ENCODE measurements at regions not wholly inside any gene's neighbourhood (a gene's known extent, or its start where the extent isn't known, plus 50 kb on each side); places are given as distances from the start of the nearest gene placed in this dataset.
A peak's percentile ranks its signal among the peaks of the same experiment; 100 is the strongest.

DNA sequence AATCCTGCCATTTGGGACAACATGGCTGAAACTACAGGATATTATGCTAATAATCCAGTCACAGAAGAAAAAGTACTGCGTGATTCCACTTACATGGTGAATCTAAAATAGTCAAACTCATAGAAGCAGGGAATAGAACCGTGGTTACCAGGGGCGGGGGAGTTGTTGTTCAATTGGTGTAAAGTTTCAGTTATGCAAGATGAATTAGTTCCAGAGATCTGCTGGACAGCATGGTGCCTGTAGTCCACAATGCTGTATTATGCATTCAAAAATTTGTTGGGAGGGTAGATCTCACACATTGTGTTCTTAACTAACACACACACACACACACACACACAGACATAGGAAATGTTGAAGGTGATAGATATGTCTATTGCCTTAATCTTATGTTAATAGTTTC is 480.5 kb downstream of the DMRT2 start:
- TF ChIP-seq, protein P1, sequence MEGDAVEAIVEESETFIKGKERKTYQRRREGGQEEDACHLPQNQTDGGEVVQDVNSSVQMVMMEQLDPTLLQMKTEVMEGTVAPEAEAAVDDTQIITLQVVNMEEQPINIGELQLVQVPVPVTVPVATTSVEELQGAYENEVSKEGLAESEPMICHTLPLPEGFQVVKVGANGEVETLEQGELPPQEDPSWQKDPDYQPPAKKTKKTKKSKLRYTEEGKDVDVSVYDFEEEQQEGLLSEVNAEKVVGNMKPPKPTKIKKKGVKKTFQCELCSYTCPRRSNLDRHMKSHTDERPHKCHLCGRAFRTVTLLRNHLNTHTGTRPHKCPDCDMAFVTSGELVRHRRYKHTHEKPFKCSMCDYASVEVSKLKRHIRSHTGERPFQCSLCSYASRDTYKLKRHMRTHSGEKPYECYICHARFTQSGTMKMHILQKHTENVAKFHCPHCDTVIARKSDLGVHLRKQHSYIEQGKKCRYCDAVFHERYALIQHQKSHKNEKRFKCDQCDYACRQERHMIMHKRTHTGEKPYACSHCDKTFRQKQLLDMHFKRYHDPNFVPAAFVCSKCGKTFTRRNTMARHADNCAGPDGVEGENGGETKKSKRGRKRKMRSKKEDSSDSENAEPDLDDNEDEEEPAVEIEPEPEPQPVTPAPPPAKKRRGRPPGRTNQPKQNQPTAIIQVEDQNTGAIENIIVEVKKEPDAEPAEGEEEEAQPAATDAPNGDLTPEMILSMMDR (IDR thresholded peaks at IDR 0.05), result no peak
- Histone ChIP-seq H3K27ac (no peak overlapping the region), H3K4me1 (peaks cover 0 to 13% (median 2%) of the 10 kb centered on the region in 3 donors), H3K36me3 (no peaks in the 10 kb centered on the region), H3K9me3 (no peaks in the 10 kb centered on the region), H3K4me3 (no peak overlapping the region), H3K27me3 (no peaks in the 10 kb centered on the region)
- intact Hi-C loops (cut with DNase I), result no loop called here
- 96% methylated on average over 3 of the region's 3 CpGs for WGBS, 2 donors
- DNase-seq (no peak), ATAC-seq (no peak), FAIRE-seq (no peak)

DNA sequence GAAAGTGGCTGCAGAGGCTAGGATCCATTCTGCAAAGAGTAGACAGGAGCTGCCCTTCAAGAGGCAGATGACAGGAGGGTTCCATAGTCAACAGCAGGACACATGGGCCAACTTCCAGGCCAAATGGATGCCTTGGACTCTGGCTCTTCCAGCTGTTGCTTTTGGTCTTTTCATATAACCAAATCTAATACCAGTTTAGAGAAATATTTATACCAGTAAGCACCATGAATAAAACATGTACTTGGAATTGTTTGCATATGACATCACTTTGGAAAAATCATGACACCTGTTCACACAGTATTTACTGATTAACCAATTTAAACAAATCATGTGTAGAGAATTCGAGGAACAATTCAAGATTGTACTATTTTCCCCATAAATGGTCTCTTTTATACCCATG is 481.3 kb downstream of the DMRT2 start:
- ATAC-seq (peak; percentile 55 to 79 (median 70)), DNase-seq (no peak), FAIRE-seq (no peak)
- Histone ChIP-seq H3K27me3 (no peaks in the 10 kb centered on the region), H3K9me3 (no peaks in the 10 kb centered on the region), H3K4me1 (peaks cover 0 to 13% (median 2%) of the 10 kb centered on the region in 3 donors), H3K36me3 (no peaks in the 10 kb centered on the region), H3K4me3 (no peak overlapping the region), H3K27ac (no peak overlapping the region)
- intact Hi-C loops (cut with DNase I), result no loop called here
- TF ChIP-seq, protein P1 (IDR thresholded peaks at IDR 0.05), result no peak
- 9 to 10% methylated on average over 1 of the region's 1 CpG for WGBS, 2 donors

DNA sequence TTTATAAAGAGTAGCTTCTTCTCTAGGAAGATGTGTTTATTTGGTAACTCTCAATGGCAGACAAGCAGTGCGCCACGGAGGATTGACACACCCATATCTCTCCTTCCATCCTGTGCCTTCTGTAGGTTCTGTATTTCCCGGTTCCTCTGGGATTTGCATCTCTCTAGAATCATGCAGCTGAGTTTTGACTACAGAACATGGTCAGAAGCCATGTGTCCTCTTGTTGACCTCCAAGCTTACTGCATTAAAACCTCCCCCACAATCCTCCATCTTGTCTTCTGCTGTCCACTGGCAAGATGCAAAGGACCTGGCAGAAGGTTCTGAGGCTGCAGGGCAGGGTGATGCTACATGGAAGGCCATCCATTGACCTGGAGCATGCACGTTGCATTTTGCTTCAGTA is 482.0 kb downstream of the DMRT2 start:
- no peak for ATAC-seq
- no peak for DNase-seq

DNA sequence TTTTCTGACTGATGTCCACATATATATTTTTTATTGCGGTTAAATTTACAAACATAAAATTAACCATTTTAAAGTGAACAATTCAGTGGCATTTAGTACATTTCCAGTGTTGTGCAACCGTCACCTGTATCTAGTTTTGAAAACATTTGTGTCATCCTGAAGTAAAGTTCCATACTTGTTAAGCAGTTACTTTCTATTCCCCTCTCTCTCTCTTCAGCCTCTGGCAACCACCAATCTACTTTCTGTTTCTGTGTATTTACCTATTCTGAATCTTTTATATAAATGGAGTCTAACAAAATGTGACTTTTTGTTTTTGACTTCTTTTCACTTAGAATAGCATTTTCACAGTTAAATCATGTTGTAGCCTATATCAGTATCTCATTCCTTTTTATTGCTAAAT is 480.1 kb upstream of the SMARCA2 start:
- no peak for FAIRE-seq
- Histone ChIP-seq H3K4me1 (peaks cover 0 to 13% (median 2%) of the 10 kb centered on the region in 3 donors), H3K27me3 (no peaks in the 10 kb centered on the region), H3K36me3 (no peaks in the 10 kb centered on the region), H3K4me3 (no peak overlapping the region), H3K27ac (no peak overlapping the region), H3K9me3 (no peaks in the 10 kb centered on the region)
- no peak for DNase-seq
- TF ChIP-seq, protein P1 (IDR thresholded peaks at IDR 0.05), result no peak
- WGBS, 2 donors, result 88 to 89% methylated on average over 2 of the region's 2 CpGs
- intact Hi-C loops (cut with DNase I), result no loop called here
- no peak for ATAC-seq

More for the DNA sequence above, 482.0 kb downstream of the DMRT2 start:
- TF ChIP-seq, protein P1 (IDR thresholded peaks at IDR 0.05), result no peak
- WGBS, 2 donors, result 86 to 89% methylated on average over 4 of the region's 4 CpGs
- intact Hi-C loops (cut with DNase I), result no loop called here
- Histone ChIP-seq H3K4me1 (peaks cover 0 to 13% (median 2%) of the 10 kb centered on the region in 3 donors), H3K27me3 (no peaks in the 10 kb centered on the region), H3K4me3 (no peak overlapping the region), H3K9me3 (no peaks in the 10 kb centered on the region), H3K27ac (no peak overlapping the region), H3K36me3 (no peaks in the 10 kb centered on the region)
- no peak for FAIRE-seq

DNA sequence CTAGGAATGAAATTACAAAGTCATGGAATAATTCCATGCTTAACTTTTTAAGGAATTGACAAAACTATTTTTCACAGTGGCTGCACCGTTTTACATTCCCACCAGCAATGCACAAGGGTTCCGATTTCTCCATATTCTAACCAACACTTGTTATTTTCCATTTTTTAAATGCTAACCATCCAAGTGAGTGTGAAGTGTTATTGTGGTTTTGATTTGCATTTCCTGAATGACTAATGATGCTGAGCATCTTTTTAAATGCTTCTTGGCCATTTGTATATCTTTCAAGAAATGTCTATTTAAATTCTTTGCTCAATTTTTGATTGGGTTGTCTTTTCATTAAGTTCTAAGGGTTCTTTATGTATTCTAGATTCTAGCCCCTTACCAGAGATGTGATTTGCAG is 479.5 kb upstream of the SMARCA2 start:
- no peak overlapping the region for H3K27ac ChIP-seq
- no peaks in the 10 kb centered on the region for H3K36me3 ChIP-seq
- no peak for FAIRE-seq
- ATAC-seq, result no peak
- H3K27me3 ChIP-seq, result no peaks in the 10 kb centered on the region
- 75 to 82% methylated on average over 2 of the region's 2 CpGs for WGBS, 2 donors
- H3K9me3 ChIP-seq, result no peaks in the 10 kb centered on the region
- TF ChIP-seq, protein P1 (IDR thresholded peaks at IDR 0.05), result no peak
- H3K4me1 ChIP-seq, result peaks cover 0 to 13% (median 2%) of the 10 kb centered on the region in 3 donors
- no peak for DNase-seq
- no peak overlapping the region for H3K4me3 ChIP-seq
- intact Hi-C loops (cut with DNase I), result no loop called here

All from pancreas (tissue), 10 donors.